ENCODE measurements at regions not wholly inside any gene's neighbourhood (a gene's known extent, or its start where the extent isn't known, plus 50 kb on each side); places are given as distances from the start of the nearest gene placed in this dataset.

DNA sequence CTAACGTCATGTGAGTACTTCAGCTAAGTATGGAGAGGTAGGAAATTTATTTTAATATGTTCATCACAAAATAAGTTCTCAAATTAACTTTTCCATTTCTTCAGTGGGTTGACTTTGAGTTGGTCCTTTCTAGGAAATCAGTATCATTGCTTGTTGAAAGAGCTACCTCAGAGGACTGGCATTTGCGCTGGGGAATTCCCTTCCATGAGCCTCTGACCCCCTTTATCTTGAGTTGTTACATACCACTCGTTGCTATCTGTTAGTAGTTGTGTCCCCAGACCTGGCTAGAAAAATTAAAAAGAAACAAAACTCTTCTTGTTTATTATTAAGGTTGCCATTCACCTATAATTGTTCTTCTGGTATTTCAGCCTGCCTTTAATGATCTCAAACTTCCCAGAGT, 96.8 kb upstream of the ROBO2 start:
- H3K36me3 ChIP-seq: no peaks in the 10 kb centered on the region
- peak overlapping the region; percentile 81 for H3K27ac ChIP-seq
- H3K4me3 ChIP-seq: no peak overlapping the region
- H3K9me3 ChIP-seq (ENCODE audit: low read depth): no peaks in the 10 kb centered on the region
- H3K4me1 ChIP-seq (ENCODE audit: low read depth): peaks cover 25% of the 10 kb centered on the region
- TF ChIP-seq, protein P1, sequence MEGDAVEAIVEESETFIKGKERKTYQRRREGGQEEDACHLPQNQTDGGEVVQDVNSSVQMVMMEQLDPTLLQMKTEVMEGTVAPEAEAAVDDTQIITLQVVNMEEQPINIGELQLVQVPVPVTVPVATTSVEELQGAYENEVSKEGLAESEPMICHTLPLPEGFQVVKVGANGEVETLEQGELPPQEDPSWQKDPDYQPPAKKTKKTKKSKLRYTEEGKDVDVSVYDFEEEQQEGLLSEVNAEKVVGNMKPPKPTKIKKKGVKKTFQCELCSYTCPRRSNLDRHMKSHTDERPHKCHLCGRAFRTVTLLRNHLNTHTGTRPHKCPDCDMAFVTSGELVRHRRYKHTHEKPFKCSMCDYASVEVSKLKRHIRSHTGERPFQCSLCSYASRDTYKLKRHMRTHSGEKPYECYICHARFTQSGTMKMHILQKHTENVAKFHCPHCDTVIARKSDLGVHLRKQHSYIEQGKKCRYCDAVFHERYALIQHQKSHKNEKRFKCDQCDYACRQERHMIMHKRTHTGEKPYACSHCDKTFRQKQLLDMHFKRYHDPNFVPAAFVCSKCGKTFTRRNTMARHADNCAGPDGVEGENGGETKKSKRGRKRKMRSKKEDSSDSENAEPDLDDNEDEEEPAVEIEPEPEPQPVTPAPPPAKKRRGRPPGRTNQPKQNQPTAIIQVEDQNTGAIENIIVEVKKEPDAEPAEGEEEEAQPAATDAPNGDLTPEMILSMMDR (IDR thresholded peaks at IDR 0.05; ENCODE audit: low read depth, low read length): no peak
- peak in 1 of 2 donors; percentile 71 for DNase-seq (ENCODE audit: low read depth in 1 of 2, low spot score in 1 of 2)
- no peaks in the 10 kb centered on the region for H3K27me3 ChIP-seq

DNA sequence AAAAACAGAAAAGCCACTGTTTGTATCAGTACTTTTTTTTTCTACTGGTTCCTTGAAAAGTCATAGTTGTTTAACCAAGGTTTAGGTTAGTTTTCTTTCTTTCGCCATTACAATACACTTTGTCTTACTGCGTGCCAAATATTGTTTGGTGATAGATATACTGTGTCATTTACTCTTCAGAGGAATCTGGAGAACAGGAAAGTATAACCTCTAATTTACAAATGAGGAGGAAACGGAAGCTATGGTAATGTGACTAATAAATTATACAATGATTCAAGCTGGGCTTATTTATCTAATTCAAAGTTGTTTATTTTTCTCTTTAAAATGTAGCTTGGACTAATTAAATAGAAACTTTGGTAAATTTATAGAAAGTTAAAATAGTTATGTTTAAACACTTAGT, 96.2 kb upstream of the ROBO2 start:
- H3K36me3 ChIP-seq: no peaks in the 10 kb centered on the region
- no peaks in the 10 kb centered on the region for H3K27me3 ChIP-seq
- TF ChIP-seq, protein P1 (IDR thresholded peaks at IDR 0.05; ENCODE audit: low read depth, low read length): no peak
- H3K9me3 ChIP-seq (ENCODE audit: low read depth): no peaks in the 10 kb centered on the region
- DNase-seq (ENCODE audit: low read depth in 1 of 2, low spot score in 1 of 2): no peak
- peak overlapping the region; percentile 81 for H3K27ac ChIP-seq
- peaks cover 25% of the 10 kb centered on the region for H3K4me1 ChIP-seq (ENCODE audit: low read depth)
- H3K4me3 ChIP-seq: no peak overlapping the region

DNA sequence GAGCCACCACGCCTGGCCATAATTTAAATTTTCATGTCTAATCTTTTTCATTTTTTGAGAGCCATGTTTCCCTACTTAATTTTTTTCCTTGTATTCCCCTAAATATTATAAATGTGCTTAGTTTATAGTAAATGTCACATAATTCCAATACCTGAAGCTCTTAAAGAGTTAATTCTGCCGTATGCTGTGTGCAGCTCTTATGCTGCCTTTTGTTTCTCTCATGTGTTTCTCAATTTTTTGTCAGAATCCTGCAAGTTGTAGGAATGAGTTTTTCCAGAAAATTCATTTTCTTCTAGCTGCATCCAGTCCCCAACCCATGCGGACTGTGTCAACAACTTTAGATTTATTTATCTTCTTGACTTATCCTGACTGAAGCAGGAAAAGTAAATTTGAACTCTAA, 90.9 kb upstream of the ROBO2 start:
- Histone ChIP-seq H3K4me3 (no peak overlapping the region), H3K36me3 (no peaks in the 10 kb centered on the region), H3K27me3 (peaks cover 5% of the 10 kb centered on the region), H3K9me3 (ENCODE audit: low read depth) (no peaks in the 10 kb centered on the region), H3K27ac (no peak overlapping the region), H3K4me1 (ENCODE audit: low read depth) (no peaks in the 10 kb centered on the region)
- DNase-seq (ENCODE audit: low read depth in 1 of 2, low spot score in 1 of 2): no peak
- TF ChIP-seq, protein P1 (IDR thresholded peaks at IDR 0.05; ENCODE audit: low read depth, low read length): no peak

DNA sequence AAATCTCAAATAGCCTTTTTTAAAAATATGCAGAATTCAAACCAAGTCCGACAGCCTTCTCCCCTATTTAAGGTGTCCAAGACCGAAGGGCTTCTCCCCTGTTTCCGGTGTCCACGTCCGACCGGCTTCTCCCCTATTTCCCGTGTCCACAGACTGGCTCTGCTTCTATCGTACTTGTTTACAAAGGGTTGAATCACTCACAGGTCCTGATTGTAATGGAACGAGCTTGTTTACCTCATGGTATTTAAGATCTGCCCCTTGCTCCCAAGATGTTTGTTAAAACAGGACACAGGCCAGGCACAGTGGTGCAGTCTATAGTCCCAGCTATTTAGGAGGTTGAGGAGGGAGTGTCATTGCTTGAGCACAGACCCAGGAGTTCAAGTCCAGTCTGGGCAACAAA, 90.4 kb upstream of the ROBO2 start:
- Histone ChIP-seq H3K36me3 (no peaks in the 10 kb centered on the region), H3K4me3 (no peak overlapping the region), H3K27ac (no peak overlapping the region), H3K4me1 (ENCODE audit: low read depth) (no peaks in the 10 kb centered on the region), H3K27me3 (peaks cover 5% of the 10 kb centered on the region), H3K9me3 (ENCODE audit: low read depth) (no peaks in the 10 kb centered on the region)
- DNase-seq (ENCODE audit: low read depth in 1 of 2, low spot score in 1 of 2): no peak
- TF ChIP-seq, protein P1 (IDR thresholded peaks at IDR 0.05; ENCODE audit: low read depth, low read length): no peak

DNA sequence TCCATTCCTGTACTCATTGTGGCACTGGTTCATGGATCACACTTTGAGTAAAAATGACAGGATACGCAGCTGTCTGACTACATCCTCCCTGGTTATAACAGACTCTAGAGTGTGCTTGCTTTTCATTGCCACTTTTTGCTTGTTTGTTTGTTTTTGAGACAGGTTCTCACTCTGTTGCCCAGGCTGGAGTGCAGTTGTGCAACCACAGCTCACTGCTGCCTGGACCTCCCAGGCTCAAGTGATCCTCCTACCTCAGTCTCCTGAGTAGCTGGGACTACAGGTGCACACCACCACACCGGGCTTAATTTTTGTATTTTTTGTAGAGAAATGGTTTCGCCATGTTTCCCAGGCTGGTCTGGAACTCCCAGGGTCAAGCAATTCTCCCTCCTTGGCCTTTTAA, 89.3 kb upstream of the ROBO2 start:
- Histone ChIP-seq H3K36me3 (no peaks in the 10 kb centered on the region), H3K27me3 (peaks cover 12% of the 10 kb centered on the region)
- TF ChIP-seq, protein P1 (IDR thresholded peaks at IDR 0.05; ENCODE audit: low read depth, low read length): no peak

DNA sequence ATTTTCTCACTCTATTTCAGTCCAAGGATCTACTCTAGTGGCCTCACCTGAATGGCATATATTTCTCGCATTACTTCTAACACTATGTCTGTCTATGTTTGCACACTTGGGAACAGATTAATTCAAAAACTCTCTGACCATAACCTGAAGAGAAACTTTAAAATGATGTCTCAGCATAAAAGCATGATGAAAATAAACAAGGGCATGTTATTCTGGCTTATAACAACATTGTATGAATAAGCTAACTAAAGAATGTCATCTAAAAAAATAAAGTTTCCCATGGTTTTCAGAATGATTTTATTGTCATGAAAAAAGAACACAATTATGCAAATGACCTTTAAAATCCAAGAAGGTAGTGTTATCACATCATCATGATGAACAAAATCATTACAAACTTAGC, 85.5 kb upstream of the ROBO2 start:
- no peaks in the 10 kb centered on the region for H3K4me1 ChIP-seq (ENCODE audit: low read depth)
- no peaks in the 10 kb centered on the region for H3K36me3 ChIP-seq
- DNase-seq (ENCODE audit: low read depth in 1 of 2, low spot score in 1 of 2): no peak
- H3K27ac ChIP-seq: no peak overlapping the region
- H3K4me3 ChIP-seq: no peak overlapping the region
- peaks cover 30% of the 10 kb centered on the region for H3K27me3 ChIP-seq
- H3K9me3 ChIP-seq (ENCODE audit: low read depth): no peaks in the 10 kb centered on the region
- TF ChIP-seq, protein P1 (IDR thresholded peaks at IDR 0.05; ENCODE audit: low read depth, low read length): no peak

More for the DNA sequence above, 89.3 kb upstream of the ROBO2 start:
- Histone ChIP-seq H3K9me3 (ENCODE audit: low read depth) (no peaks in the 10 kb centered on the region), H3K4me1 (ENCODE audit: low read depth) (no peaks in the 10 kb centered on the region), H3K27ac (no peak overlapping the region), H3K4me3 (no peak overlapping the region)
- DNase-seq (ENCODE audit: low read depth in 1 of 2, low spot score in 1 of 2): no peak

All from cardiac muscle cell (in vitro differentiated cells and primary cell).